Activated T-cell treated with anti-CD3 and anti-CD28 coated beads, Interleukin-2, amount 50 U/mL, for 4 hours (primary cell): ENCODE measurements at regions not wholly inside any gene's neighbourhood (a gene's known extent, or its start where the extent isn't known, plus 50 kb on each side); places are given as distances from the start of the nearest gene placed in this dataset.

Source experiments
- ATAC-seq, 2 donors: fragments of 200-7000 bp; cut with Tn5 transposase; one replicate each; pipeline ENCODE4 v1.10.0; 2021
- DNase-seq: peaks from one replicate; pipeline ENCODE4 v3.0.0-alpha.2; 2020
- H3K27me3 Mint-ChIP-seq: one replicate; pipeline ENCODE4 v1.8.0; 2021; ENCODE audit warnings: low read depth, mixed read lengths
- H3K36me3 Mint-ChIP-seq: one replicate; pipeline ENCODE4 v1.8.0; 2022; ENCODE audit warnings: mixed read lengths; ENCODE audit not compliant: insufficient read depth
- H3K4me1 Mint-ChIP-seq: one replicate; pipeline ENCODE4 v1.8.0; 2021; ENCODE audit warnings: low read depth, mixed read lengths
- H3K4me3 Mint-ChIP-seq: one replicate; pipeline ENCODE4 v1.8.0; 2021; ENCODE audit warnings: mild to moderate bottlenecking, moderate library complexity, mixed read lengths
- H3K9me3 Mint-ChIP-seq: one replicate; pipeline ENCODE4 v1.8.0; 2021; ENCODE audit warnings: mixed read lengths

- DNase-seq: no peak
- Mint-ChIP-seq H3K27me3 (peaks cover 3% of the 10 kb centered on the region), H3K9me3 (no peaks in the 10 kb centered on the region), H3K4me1 (no peaks in the 10 kb centered on the region), H3K4me3 (no peak overlapping the region), H3K36me3 (no peaks in the 10 kb centered on the region)
- ATAC-seq: no peak
Measured at GRCh38 chr22:27463121-27463660, 338.4 kb downstream of the MN1 start.

GRCh38 chr22:27466229-27466628 lies 335.3 kb downstream of the MN1 start:
- ATAC-seq (no peak), DNase-seq (no peak)
- H3K27me3 Mint-ChIP-seq: peaks cover 2% of the 10 kb centered on the region
- no peaks in the 10 kb centered on the region for H3K4me1 Mint-ChIP-seq
- H3K36me3 Mint-ChIP-seq: no peaks in the 10 kb centered on the region
- H3K4me3 Mint-ChIP-seq: no peak overlapping the region
- H3K9me3 Mint-ChIP-seq: no peaks in the 10 kb centered on the region

- H3K27me3 Mint-ChIP-seq: peaks cover 2% of the 10 kb centered on the region
- DNase-seq (no peak), ATAC-seq (no peak)
- H3K9me3 Mint-ChIP-seq: no peaks in the 10 kb centered on the region
- H3K4me1 Mint-ChIP-seq: no peaks in the 10 kb centered on the region
- H3K4me3 Mint-ChIP-seq: no peak overlapping the region
- no peaks in the 10 kb centered on the region for H3K36me3 Mint-ChIP-seq
Measured at GRCh38 chr22:27466778-27467438, 334.6 kb downstream of the MN1 start.

- Mint-ChIP-seq H3K4me3 (no peak overlapping the region), H3K9me3 (no peaks in the 10 kb centered on the region), H3K4me1 (no peaks in the 10 kb centered on the region), H3K36me3 (no peaks in the 10 kb centered on the region), H3K27me3 (peaks cover 2% of the 10 kb centered on the region)
- DNase-seq: no peak
- no peak for ATAC-seq
Measured at GRCh38 chr22:27467711-27468110, 333.8 kb downstream of the MN1 start.

- H3K4me1 Mint-ChIP-seq: no peaks in the 10 kb centered on the region
- no peaks in the 10 kb centered on the region for H3K36me3 Mint-ChIP-seq
- no peak overlapping the region for H3K4me3 Mint-ChIP-seq
- ATAC-seq: no peak
- peaks cover 2% of the 10 kb centered on the region for H3K27me3 Mint-ChIP-seq
- no peak for DNase-seq
- no peaks in the 10 kb centered on the region for H3K9me3 Mint-ChIP-seq
Measured at GRCh38 chr22:27468712-27469111, 332.8 kb downstream of the MN1 start.

GRCh38 chr22:27470169-27470772 lies 331.3 kb downstream of the MN1 start:
- no peaks in the 10 kb centered on the region for H3K4me1 Mint-ChIP-seq
- no peaks in the 10 kb centered on the region for H3K36me3 Mint-ChIP-seq
- H3K4me3 Mint-ChIP-seq: no peak overlapping the region
- peaks cover 2% of the 10 kb centered on the region for H3K27me3 Mint-ChIP-seq
- ATAC-seq (no peak), DNase-seq (no peak)
- no peaks in the 10 kb centered on the region for H3K9me3 Mint-ChIP-seq

GRCh38 chr22:27472975-27473374 lies 328.6 kb downstream of the MN1 start:
- ATAC-seq (no peak), DNase-seq (no peak)
- Mint-ChIP-seq H3K4me3 (no peak overlapping the region), H3K4me1 (no peaks in the 10 kb centered on the region), H3K36me3 (no peaks in the 10 kb centered on the region), H3K27me3 (no peaks in the 10 kb centered on the region), H3K9me3 (no peaks in the 10 kb centered on the region)

- Mint-ChIP-seq H3K36me3 (no peaks in the 10 kb centered on the region), H3K9me3 (no peaks in the 10 kb centered on the region), H3K4me3 (no peak overlapping the region), H3K4me1 (no peaks in the 10 kb centered on the region), H3K27me3 (no peaks in the 10 kb centered on the region)
- DNase-seq (no peak), ATAC-seq (no peak)
Measured at GRCh38 chr22:27473533-27473932, 328.0 kb downstream of the MN1 start.

- ATAC-seq: no peak
- H3K36me3 Mint-ChIP-seq: no peaks in the 10 kb centered on the region
- DNase-seq: no peak
- no peak overlapping the region for H3K4me3 Mint-ChIP-seq
- H3K27me3 Mint-ChIP-seq: no peaks in the 10 kb centered on the region
- H3K9me3 Mint-ChIP-seq: no peaks in the 10 kb centered on the region
- no peaks in the 10 kb centered on the region for H3K4me1 Mint-ChIP-seq
Measured at GRCh38 chr22:27474112-27474571, 327.4 kb downstream of the MN1 start.

GRCh38 chr22:27474711-27475547 lies 326.6 kb downstream of the MN1 start:
- H3K27me3 Mint-ChIP-seq: no peaks in the 10 kb centered on the region
- no peak for ATAC-seq

GRCh38 chr22:27475548-27475897 lies 326.0 kb downstream of the MN1 start:
- ATAC-seq (no peak), DNase-seq (no peak)
- Mint-ChIP-seq H3K36me3 (no peaks in the 10 kb centered on the region), H3K27me3 (no peaks in the 10 kb centered on the region), H3K9me3 (no peaks in the 10 kb centered on the region), H3K4me3 (no peak overlapping the region), H3K4me1 (no peaks in the 10 kb centered on the region)

More at GRCh38 chr22:27474711-27475547, 326.6 kb downstream of the MN1 start:
- Mint-ChIP-seq H3K9me3 (no peaks in the 10 kb centered on the region), H3K4me3 (no peak overlapping the region), H3K4me1 (no peaks in the 10 kb centered on the region), H3K36me3 (no peaks in the 10 kb centered on the region)
- no peak for DNase-seq

GRCh38 chr22:27476318-27476717 lies 325.2 kb downstream of the MN1 start:
- no peak for DNase-seq
- H3K9me3 Mint-ChIP-seq: no peaks in the 10 kb centered on the region
- no peak for ATAC-seq
- H3K4me1 Mint-ChIP-seq: no peaks in the 10 kb centered on the region
- no peak overlapping the region for H3K4me3 Mint-ChIP-seq
- no peaks in the 10 kb centered on the region for H3K27me3 Mint-ChIP-seq
- no peaks in the 10 kb centered on the region for H3K36me3 Mint-ChIP-seq

- Mint-ChIP-seq H3K4me1 (no peaks in the 10 kb centered on the region), H3K36me3 (no peaks in the 10 kb centered on the region), H3K4me3 (no peak overlapping the region), H3K27me3 (no peaks in the 10 kb centered on the region), H3K9me3 (no peaks in the 10 kb centered on the region)
- ATAC-seq (no peak), DNase-seq (no peak)
Measured at GRCh38 chr22:27476729-27477128, 324.8 kb downstream of the MN1 start.

GRCh38 chr22:27477171-27477570 lies 324.4 kb downstream of the MN1 start:
- DNase-seq: no peak
- ATAC-seq: no peak
- H3K4me1 Mint-ChIP-seq: no peaks in the 10 kb centered on the region
- H3K9me3 Mint-ChIP-seq: no peaks in the 10 kb centered on the region
- H3K27me3 Mint-ChIP-seq: no peaks in the 10 kb centered on the region
- H3K4me3 Mint-ChIP-seq: no peak overlapping the region
- H3K36me3 Mint-ChIP-seq: no peaks in the 10 kb centered on the region
